ENCODE measurements at regions not wholly inside any gene's neighbourhood (a gene's known extent, or its start where the extent isn't known, plus 50 kb on each side); places are given as distances from the start of the nearest gene placed in this dataset.

DNA sequence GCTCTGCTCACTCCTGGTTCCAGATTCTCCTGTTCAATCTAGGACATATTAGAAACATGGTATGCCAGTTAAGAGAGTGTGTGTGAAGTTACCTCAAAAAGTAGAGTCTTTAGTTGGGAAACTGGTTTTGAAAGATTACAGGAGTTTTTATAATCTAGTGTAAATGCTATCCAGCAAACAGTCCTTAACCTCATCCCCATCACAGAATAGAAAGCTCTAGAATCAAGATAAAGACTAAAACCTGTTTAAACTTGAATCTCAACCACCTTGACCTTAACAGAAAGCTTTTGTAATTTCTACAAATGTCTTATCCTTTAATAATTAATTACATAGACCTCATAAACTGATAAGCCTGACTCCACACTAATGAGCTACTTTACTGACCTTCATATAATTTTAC, 1288.7 kb upstream of the SORCS1 start:
- TF ChIP-seq, protein P1, sequence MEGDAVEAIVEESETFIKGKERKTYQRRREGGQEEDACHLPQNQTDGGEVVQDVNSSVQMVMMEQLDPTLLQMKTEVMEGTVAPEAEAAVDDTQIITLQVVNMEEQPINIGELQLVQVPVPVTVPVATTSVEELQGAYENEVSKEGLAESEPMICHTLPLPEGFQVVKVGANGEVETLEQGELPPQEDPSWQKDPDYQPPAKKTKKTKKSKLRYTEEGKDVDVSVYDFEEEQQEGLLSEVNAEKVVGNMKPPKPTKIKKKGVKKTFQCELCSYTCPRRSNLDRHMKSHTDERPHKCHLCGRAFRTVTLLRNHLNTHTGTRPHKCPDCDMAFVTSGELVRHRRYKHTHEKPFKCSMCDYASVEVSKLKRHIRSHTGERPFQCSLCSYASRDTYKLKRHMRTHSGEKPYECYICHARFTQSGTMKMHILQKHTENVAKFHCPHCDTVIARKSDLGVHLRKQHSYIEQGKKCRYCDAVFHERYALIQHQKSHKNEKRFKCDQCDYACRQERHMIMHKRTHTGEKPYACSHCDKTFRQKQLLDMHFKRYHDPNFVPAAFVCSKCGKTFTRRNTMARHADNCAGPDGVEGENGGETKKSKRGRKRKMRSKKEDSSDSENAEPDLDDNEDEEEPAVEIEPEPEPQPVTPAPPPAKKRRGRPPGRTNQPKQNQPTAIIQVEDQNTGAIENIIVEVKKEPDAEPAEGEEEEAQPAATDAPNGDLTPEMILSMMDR (conservative IDR thresholded peaks at IDR 0.05) = no peak
- H3K27ac ChIP-seq = peak overlapping the region; percentile 79

DNA sequence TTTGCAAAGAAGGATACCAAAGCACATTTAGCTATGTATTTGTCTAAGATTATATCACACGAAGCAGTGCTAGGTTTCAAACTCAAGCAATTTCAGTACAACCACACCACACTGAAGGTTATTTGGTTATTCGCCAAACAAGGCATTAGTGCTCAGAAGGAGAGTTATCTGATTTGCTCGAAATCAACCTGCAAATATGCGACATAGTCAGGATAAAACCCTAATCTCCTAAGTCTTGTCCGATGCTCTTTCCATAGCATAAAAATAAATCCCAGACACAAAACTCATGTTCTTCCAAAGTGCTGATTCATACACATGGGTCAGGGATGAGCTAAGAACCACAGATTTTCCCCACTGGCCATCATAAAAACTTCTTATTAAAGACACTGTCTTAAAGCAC, 1288.0 kb upstream of the SORCS1 start:
- TF ChIP-seq, protein P1 (conservative IDR thresholded peaks at IDR 0.05) = no peak

GRCh38 chr10:108450280-108450679, 1285.8 kb upstream of the SORCS1 start:
- no peak overlapping the region for H3K27ac ChIP-seq
- TF ChIP-seq, protein P1 (conservative IDR thresholded peaks at IDR 0.05) = no peak

More for the DNA sequence above, 1288.0 kb upstream of the SORCS1 start:
- peak overlapping the region; percentile 79 for H3K27ac ChIP-seq

- TF ChIP-seq, protein P1 (conservative IDR thresholded peaks at IDR 0.05) = no peak
- no peak overlapping the region for H3K27ac ChIP-seq
Measured at GRCh38 chr10:108445746-108446145, 1281.2 kb upstream of the SORCS1 start.

GRCh38 chr10:108443636-108444035, 1279.1 kb upstream of the SORCS1 start:
- no peak overlapping the region for H3K27ac ChIP-seq
- TF ChIP-seq, protein P1 (conservative IDR thresholded peaks at IDR 0.05) = no peak

DNA sequence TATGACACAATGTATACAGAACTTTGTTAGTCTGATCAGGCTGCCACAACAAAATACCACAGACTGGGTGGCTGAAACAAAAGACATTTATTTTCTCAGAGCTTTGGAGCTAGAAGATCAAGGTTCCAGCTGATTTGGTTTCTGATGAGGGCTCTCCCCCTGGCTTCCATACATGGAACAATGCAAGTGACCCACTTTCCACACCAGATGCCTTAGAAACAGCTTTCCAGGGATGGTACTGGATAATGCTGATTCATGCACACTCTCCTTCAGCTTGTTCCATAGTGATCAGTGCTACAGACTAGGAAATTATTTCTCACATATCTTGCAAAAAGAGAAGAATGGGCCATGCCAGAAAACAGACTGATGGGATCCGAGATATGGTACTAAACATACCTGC, 1274.9 kb upstream of the SORCS1 start:
- H3K27ac ChIP-seq = no peak overlapping the region
- TF ChIP-seq, protein P1 (conservative IDR thresholded peaks at IDR 0.05) = peak; percentile 30; the same call in 1 of the 2 replicates

GRCh38 chr10:108436096-108436495, 1271.6 kb upstream of the SORCS1 start:
- no peak overlapping the region for H3K27ac ChIP-seq
- TF ChIP-seq, protein P1 (conservative IDR thresholded peaks at IDR 0.05) = no peak

Data from VCaP (cell line).